ENCODE measurements at regions not wholly inside any gene's neighbourhood (a gene's known extent, or its start where the extent isn't known, plus 50 kb on each side); places are given as distances from the start of the nearest gene placed in this dataset.

GRCh38 chr7:145324081-145324480 lies 488.2 kb upstream of the TPK1 start:
- H3K9ac ChIP-seq (ENCODE audit: low read length): no peak overlapping the region
- TF ChIP-seq RAD21 (conservative IDR thresholded peaks at IDR 0.05) (no peak), TAF1 (IDR thresholded peaks at IDR 0.05; ENCODE audit: low read depth) (no peak), REST (IDR thresholded peaks at IDR 0.05; ENCODE audit: borderline replicate concordance) (no peak), SMC3 (conservative IDR thresholded peaks at IDR 0.05; ENCODE audit: poor library complexity) (no peak), MXI1 (conservative IDR thresholded peaks at IDR 0.05; ENCODE audit: poor library complexity, severe bottlenecking) (no peak), POLR2AphosphoS5 (IDR thresholded peaks at IDR 0.05) (no peak), EZH2 (IDR thresholded peaks at IDR 0.05; ENCODE audit: borderline replicate concordance, insufficient read depth, low read length, poor library complexity, severe bottlenecking) (no peak), CTCF (IDR thresholded peaks at IDR 0.05; ENCODE audit: poor library complexity, severe bottlenecking) (no peak), EP300 (conservative IDR thresholded peaks at IDR 0.05; ENCODE audit: poor library complexity, severe bottlenecking) (no peak)
- H3K9me2 ChIP-seq (ENCODE audit: insufficient read depth, low read length): no peaks in the 10 kb centered on the region
- H4K20me1 ChIP-seq (ENCODE audit: insufficient read depth): no peaks in the 10 kb centered on the region
- H3K4me3 ChIP-seq (ENCODE audit: low read length): no peak overlapping the region
- H3K27me3 ChIP-seq (ENCODE audit: insufficient read depth, low read depth, low read length): no peaks in the 10 kb centered on the region
- H3K4me2 ChIP-seq (ENCODE audit: low read length): no peak overlapping the region
- H3K36me3 ChIP-seq (ENCODE audit: insufficient read depth, low read length): no peaks in the 10 kb centered on the region
- H2AFZ ChIP-seq (ENCODE audit: low read depth, low read length): no peak overlapping the region
- no peak overlapping the region for H3K27ac ChIP-seq (ENCODE audit: low read length)
- H3K9me3 ChIP-seq (ENCODE audit: low read length): no peaks in the 10 kb centered on the region
- H3K79me2 ChIP-seq (replicated peaks; ENCODE audit: insufficient read depth, low read length): no peaks in the 10 kb centered on the region
- H3F3A ChIP-seq (ENCODE audit: insufficient read depth, low read length, poor library complexity, severe bottlenecking): no peaks in the 10 kb centered on the region

- Histone ChIP-seq H3K9me2 (ENCODE audit: insufficient read depth, low read length) (no peaks in the 10 kb centered on the region), H2AFZ (ENCODE audit: low read depth, low read length) (no peak overlapping the region), H3K9me3 (ENCODE audit: low read length) (no peaks in the 10 kb centered on the region), H3K36me3 (ENCODE audit: insufficient read depth, low read length) (no peaks in the 10 kb centered on the region), H3K79me2 (replicated peaks; ENCODE audit: insufficient read depth, low read length) (no peaks in the 10 kb centered on the region), H3K27ac (ENCODE audit: low read length) (no peak overlapping the region), H4K20me1 (ENCODE audit: insufficient read depth) (no peaks in the 10 kb centered on the region), H3K4me2 (ENCODE audit: low read length) (no peak overlapping the region), H3F3A (ENCODE audit: insufficient read depth, low read length, poor library complexity, severe bottlenecking) (no peaks in the 10 kb centered on the region), H3K4me3 (ENCODE audit: low read length) (no peak overlapping the region), H3K9ac (ENCODE audit: low read length) (no peak overlapping the region), H3K27me3 (ENCODE audit: insufficient read depth, low read depth, low read length) (no peaks in the 10 kb centered on the region)
- TF ChIP-seq POLR2AphosphoS5 (IDR thresholded peaks at IDR 0.05) (no peak), SMC3 (conservative IDR thresholded peaks at IDR 0.05; ENCODE audit: poor library complexity) (no peak), TAF1 (IDR thresholded peaks at IDR 0.05; ENCODE audit: low read depth) (no peak), RAD21 (conservative IDR thresholded peaks at IDR 0.05) (no peak), REST (IDR thresholded peaks at IDR 0.05; ENCODE audit: borderline replicate concordance) (no peak), CTCF (IDR thresholded peaks at IDR 0.05; ENCODE audit: poor library complexity, severe bottlenecking) (no peak), EZH2 (IDR thresholded peaks at IDR 0.05; ENCODE audit: borderline replicate concordance, insufficient read depth, low read length, poor library complexity, severe bottlenecking) (no peak), EP300 (conservative IDR thresholded peaks at IDR 0.05; ENCODE audit: poor library complexity, severe bottlenecking) (no peak), MXI1 (conservative IDR thresholded peaks at IDR 0.05; ENCODE audit: poor library complexity, severe bottlenecking) (no peak)
These were observed 477.7 kb upstream of the TPK1 start for GRCh38 chr7:145313551-145313950.

Data from neural cell (in vitro differentiated cells).